G401.6 (cell line): ENCODE measurements at regions not wholly inside any gene's neighbourhood (a gene's known extent, or its start where the extent isn't known, plus 50 kb on each side); places are given as distances from the start of the nearest gene placed in this dataset.
"Not testable (repeated sequence)": the region's sequence is repeated elsewhere in the genome, so short reads cannot be mapped to it uniquely, and the experiment has no call there.

Experiments
- FAIRE-seq: peaks from 2 replicates; lab custom pipeline; 2012; peaks lifted over from hg19 to GRCh38; lab: Jason Lieb, UNC

- FAIRE-seq: no peak
Measured at GRCh38 chr2:58764338-58765104, 523.4 kb upstream of the FANCL start.

- FAIRE-seq: peak; percentile 98
Measured at GRCh38 chr2:58762176-58762781, 521.2 kb upstream of the FANCL start.

- no peak for FAIRE-seq
Measured at GRCh38 chr2:58757971-58758370, 516.8 kb upstream of the FANCL start.

DNA sequence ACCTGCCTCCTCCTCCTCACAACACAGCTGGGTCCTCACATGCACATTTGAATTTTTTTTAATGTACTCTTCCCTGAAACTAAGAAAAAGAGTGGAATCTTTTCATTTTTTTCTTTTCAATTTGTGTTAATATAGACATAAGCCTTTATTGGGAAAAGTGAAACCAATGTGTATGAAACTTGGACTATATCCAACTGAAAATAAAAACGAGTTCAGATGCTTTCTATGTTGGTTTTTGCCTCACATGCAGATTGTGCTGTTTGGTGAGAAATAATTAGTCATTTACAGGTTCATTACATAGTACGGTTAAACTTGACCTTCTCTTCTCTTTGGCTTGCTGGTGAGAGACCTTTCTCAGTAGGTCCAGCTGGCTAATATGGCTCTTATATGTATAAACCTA lies 515.2 kb upstream of the FANCL start:
- FAIRE-seq: no peak

DNA sequence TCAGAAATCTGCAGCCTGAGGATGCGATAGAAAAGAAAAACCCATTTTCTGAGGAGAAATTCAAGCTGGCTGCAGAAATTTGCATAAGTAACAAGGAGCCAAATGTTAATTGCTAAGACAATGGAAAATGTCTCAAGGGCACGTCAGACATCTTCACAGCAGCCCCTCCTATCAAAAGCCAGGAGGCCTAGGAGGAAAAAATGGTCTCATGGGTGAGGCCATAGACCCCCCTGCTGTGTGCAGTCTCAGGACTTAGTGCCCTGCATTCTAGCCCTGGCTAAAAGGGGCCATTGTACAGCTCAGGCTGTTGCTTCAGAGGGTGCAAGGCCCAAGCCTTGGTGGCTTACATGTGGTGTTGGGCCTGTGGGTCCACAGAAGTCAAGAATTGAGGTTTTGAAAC lies 511.4 kb upstream of the FANCL start:
- not testable (repeated sequence) for FAIRE-seq

DNA sequence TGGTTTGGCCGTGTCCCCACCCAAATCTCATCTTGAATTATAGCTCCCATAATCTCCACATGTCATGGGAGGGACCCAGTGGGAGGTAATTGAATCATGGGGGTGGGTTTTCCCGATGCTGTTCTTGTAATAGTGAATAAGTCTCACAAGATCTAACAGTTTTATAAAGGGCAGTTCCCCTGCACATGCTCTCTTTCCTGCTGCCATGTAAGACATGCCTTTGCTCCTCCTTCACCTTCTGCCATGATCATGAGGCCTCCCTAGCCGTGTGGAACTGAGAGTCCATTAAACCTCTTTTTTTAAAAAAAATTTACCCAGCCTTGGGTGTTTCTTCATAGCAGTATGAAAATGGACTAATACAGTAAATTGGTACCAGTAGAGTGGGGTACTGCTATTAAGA lies 510.6 kb upstream of the FANCL start:
- not testable (repeated sequence) for FAIRE-seq

GRCh38 chr2:58749041-58749440 lies 507.9 kb upstream of the FANCL start:
- no peak for FAIRE-seq

GRCh38 chr2:58745334-58745733 lies 504.2 kb upstream of the FANCL start:
- not testable (repeated sequence) for FAIRE-seq

DNA sequence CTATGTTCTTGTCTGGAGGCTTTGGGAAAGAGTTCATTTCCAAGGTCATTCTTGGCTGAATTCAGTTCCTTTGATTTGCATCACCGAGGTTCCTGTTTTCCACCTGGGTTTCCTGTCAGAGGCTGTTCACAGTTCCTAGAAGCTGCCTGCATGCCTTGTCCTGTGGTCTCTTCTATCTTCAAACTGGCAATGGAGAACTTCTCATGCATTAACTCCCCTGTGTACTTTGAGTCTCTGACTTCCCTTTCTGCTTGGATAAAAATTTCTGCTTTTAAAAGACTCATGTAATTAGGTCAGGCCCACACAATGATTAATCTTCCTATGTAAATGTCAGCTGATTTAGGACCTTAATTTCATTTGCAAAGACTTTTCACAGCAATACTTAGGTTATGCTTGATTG lies 499.3 kb upstream of the FANCL start:
- FAIRE-seq: no peak

DNA sequence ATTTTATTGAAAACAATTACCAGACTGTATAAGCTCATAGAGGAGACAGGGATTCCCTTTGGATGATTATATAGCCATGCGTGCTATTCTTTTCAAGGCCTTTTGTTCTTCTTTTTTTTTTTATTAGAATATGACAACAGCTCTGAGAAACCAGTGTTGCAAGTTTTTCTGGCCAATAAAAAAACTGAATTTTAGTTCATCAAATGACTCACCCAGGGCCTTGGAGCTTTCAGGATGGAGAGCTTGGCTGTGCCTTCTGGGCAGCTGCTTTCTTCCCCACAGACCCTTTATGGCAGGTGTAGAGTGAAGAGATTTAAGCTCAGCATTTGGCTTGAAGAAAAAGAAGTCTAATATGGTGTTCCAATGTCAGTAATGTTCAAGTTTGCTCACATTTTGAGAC lies 497.9 kb upstream of the FANCL start:
- FAIRE-seq: no peak

- peak; percentile 100 for FAIRE-seq
Measured at GRCh38 chr2:58734365-58734764, 493.2 kb upstream of the FANCL start.

GRCh38 chr2:58732999-58733398 lies 491.9 kb upstream of the FANCL start:
- no peak for FAIRE-seq

GRCh38 chr2:58731488-58731869 lies 490.4 kb upstream of the FANCL start:
- FAIRE-seq: no peak

GRCh38 chr2:58730764-58731487 lies 489.8 kb upstream of the FANCL start:
- no peak for FAIRE-seq

DNA sequence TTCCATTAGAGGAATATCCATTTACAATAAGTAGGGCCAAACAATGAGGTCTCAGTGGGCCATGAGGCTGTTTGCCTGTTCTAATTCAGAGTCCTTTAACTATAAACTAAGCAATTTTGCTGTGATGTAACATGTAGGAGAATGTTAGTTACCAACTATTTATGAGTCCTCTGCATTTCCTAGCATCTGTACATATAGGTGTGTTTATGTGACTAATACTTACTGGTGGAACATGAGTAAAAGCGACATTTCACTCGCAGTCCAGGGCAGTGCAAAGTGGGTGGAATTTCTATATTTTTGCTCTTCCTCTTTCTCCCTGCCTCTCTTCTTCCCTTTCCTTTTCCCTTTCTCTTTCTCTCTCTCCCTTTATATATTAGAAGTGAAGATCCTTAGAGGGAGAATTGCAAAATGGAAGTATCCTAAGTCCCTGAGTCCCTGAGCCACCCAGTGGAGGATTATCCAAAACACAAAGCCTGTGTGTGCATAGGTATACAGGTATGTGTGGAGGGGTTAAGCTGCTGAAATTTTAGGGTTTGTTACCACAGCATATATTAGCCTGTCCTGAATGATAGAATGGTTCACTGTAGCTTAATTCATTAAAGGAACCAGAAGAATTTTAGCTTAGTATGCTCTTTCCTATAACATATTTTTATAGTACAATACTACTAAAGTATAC lies 487.0 kb upstream of the FANCL start:
- FAIRE-seq: peak; percentile 53

GRCh38 chr2:58721912-58722591 lies 480.9 kb upstream of the FANCL start:
- peak; percentile 100 for FAIRE-seq

GRCh38 chr2:58720770-58721697 lies 479.9 kb upstream of the FANCL start:
- FAIRE-seq: no peak

DNA sequence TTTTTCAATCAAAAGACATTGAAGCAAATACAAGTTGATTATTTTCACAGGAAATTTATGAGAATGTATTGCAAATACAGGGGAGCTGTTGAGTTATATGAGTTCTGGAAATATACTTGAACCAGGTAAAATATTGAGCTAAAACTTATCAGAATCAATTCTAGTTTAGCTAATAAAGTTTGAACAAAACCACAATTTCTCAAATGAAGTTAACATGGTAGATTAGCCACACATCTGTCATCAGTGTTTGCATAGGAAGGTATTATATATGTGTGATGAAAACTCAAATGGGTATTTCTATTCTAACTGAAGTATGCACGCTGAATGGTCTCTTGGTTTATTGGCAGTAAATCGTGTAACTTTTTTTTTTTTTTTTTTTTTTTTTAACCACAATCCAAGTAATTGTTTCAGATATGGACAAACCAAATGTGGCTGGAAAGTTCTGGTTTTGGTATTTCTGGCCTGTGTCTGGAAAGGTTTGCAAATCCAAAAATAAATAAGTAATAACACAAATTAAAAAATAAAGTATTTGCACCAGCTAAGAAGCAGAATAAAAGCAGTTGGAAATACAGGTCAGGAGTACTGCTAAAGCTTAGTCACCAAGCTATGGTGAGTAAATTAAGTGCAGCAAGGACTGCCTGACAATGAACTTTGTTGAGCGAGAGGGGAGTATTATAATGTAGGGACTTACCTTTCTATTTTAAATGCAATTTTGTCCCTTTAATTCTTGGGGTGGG lies 479.1 kb upstream of the FANCL start:
- no peak for FAIRE-seq

DNA sequence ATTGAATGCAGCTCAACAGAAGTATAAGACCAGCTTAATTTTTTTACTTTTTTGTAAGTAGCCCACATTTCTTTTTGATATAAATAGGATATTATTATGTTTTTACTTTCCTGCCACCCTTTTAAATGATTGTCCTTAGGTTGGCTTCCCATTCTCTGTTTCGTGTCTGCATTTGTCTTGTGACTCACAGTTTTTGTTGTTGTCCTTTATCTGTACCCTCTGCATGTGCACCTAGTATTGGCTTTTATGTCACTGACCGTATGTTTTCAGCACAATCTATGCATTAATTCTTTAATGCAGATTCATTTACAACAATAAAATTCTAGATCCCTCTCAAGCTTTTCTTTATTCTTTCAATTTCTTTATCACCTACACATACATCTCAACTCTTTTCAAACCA lies 474.2 kb upstream of the FANCL start:
- FAIRE-seq: no peak

DNA sequence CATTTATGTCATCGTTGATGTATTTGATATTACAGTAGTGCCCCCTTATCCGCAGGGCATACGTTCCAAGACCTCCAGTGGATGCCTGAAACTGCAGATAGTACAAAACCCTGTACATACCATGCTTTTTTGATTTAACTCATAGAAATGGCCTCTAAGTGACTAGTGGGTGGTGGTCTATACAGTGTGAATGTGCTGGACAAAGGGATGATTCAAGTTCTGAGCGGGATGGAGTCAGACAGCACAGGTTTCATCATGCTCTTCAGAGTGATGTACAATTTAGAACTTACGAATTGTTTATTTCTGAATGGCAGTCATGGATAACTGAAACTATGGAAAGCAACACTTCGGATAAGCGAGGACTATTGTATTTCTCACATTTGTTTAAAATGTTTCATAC lies 473.1 kb upstream of the FANCL start:
- FAIRE-seq: no peak
